HG03521 (cell line): ENCODE measurements at regions not wholly inside any gene's neighbourhood (a gene's known extent, or its start where the extent isn't known, plus 50 kb on each side); places are given as distances from the start of the nearest gene placed in this dataset.
"Not testable (repeated sequence)": the region's sequence is repeated elsewhere in the genome, so short reads cannot be mapped to it uniquely, and the experiment has no call there.

Experiments used
- ATAC-seq: cut with Tn5 transposase; IDR thresholded peaks from one replicate; pipeline ENCODE4 v1.9.1; 2021; ENCODE audit warnings: mild to moderate bottlenecking, moderate library complexity; ENCODE audit not compliant: unreplicated experiment

DNA sequence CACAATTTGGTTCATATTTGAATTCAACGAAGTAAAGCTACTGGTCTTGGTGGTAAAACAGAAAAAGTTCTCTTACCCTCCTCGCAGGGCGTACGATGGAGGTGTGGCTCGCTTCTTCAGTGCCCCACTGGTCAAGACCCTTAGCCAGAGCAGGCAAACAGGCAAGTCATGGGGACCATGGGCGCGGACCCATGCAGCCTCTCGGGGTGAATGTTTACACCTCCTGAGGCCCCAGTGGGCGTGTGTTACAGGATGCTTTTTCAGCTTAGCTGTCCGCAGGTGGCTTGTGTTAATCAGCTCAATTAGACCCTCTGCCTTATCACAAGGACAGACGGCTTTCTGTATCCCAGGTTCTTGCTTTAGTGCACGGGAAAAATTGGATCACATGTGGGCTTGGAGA, 991.8 kb downstream of the GBE1 start:
- ATAC-seq: no peak

DNA sequence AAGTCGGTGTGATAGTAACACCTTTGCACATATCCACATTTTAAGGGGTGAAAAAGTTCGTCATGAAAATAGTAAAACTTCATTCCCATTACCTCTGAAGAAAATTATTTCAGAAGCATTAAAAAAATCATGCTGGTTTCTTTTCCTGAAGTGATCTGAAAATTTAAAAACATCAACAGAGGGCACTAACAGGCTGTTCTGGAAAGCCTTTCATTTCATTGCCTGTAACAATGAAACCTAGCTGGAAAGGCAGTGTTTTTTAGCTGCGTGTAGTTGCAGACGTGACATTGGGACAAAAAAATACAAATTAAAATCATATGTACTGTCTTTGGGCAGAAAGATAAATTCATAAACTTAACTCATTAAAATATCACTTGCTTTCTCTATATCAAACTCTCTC, 993.8 kb downstream of the GBE1 start:
- ATAC-seq: no peak

DNA sequence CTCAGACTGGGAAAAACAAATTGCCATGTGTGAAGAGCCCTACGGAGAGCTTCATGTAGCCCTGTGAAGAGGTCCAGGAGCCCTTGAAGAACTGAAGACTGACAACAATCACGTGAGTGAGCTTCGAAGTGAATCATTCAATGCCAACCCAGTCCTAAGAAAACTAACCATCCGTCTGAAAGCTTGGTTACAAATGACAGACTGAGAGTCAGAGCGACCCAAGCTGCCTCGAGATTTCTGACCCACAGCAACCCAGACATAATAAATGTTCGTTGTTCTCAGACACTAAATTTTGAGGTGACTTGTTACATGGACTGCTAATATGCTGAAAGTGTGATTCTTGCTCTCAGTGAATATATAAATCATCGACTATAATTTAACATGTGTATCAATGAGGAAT, 987.2 kb upstream of the ROBO1 start:
- ATAC-seq: no peak

DNA sequence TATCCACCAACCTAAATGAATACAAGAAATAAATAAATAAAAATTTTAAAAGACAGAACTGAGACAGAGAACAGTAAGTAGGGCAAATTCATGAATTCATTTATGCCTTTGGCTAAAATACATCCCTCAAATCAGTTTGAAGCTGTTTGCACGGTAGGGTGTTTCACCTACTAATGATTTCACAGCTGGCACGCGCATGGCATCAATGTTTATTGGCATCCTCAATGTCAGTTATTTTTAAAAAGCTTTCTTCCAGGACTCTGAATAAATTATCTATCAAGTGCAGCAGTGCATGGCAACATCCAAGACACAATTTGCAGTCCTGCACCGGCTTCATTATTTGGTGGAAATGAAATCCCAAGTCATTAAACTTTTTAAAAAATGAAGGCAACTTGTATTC, 985.2 kb upstream of the ROBO1 start:
- ATAC-seq: no peak

DNA sequence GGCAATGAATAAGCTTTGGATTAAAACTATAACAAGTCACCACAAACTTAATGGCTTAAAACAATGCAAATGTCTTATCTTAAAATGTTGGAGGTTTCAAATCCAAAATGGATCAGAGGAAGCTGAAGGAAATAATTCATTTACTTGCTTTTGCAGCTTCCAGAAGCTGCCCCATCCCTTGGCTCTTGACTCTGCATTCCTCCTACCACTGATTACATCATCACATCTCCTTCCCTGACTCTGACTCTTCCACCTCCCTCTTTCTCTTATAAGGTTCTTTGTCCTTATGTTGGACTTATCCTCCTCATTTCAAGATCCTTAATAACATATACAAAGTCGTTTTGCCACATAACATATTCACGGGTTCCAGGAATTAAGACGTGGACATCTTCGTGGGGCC, 982.8 kb upstream of the ROBO1 start:
- ATAC-seq: no peak

DNA sequence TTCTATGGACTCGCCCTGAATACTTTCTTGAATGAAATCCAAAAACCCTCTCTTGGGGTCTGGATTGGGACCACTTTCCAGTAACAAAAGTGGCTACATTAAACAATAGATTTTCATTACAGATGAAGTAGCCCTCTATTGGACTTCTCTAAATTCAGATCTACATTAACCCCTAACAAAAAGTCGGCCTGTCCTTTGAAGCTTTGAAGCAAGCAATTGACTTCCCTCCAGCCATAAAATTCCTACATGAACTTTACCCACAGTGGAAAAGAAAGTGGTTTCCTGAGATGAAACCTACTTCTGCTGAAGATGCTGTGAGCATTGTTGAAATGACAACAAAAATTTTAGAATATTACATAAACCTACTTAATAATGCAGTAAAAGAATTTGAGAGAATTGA, 967.1 kb upstream of the ROBO1 start:
- no peak for ATAC-seq

DNA sequence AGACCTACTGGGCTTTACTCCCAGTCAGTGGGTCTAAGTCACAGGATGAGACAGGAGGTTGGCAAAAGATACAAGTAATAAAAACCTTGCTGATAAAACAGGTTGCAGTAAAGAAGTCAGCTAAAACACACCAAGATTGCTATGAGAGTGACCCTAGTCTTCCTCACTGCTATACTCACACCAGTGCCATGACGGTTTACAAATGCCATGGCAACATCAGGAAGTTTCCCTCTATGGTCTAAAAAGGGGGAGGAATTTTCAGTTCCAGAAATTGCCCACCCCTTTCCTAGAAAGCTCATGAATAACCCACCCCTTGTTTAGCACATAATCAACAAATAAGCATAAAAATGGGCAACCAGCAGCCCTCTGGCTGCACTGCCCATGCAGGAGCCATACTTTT, 966.7 kb upstream of the ROBO1 start:
- no peak for ATAC-seq

DNA sequence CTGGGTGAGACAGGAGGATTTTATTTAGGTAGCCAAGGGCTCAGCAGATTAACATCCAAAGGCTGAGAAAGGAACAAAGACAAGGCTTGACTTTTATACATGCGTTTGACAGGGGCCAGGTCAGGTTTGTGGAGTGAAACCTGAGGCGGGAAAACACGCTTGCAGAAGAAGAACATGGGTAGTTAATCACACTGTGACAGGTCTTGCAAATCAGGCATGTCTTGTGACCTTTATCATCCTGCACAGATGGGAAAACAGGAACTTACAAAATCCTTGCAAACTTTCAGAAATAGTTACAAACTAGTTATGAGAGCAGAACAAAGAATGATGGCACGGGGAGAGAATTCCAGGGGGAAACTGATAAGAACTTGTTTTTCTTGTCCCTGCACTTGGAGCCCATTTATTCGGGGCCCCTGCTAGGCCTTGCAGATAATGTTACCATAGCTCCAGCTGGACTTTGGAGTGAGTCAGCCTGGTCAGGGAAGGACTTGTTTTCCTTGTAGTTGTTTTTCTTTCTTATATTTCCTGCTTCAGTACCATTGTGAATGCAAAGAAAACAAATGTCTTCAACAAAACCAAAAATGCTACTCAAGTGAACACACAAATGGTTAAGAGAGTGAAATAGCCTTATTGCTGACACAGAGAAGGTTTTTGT, 965.9 kb upstream of the ROBO1 start:
- no peak for ATAC-seq

DNA sequence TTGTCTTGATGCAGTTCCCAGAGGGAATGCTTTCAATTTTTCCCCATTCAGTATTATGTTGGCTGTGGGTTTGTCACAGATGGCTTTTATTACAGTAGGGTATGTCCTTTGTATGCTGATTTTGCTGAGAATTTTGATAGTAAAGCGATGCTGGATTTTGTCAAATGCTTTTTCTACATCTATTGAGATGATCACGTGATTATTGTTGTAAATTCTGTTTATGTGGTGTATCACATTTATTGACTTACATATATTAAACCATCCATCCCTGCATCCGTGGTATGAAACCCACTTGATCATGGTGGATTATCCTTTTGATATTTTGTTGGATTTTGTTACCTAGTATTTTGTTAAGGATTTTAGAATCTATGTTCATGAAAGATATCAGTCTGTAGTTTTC, 959.8 kb upstream of the ROBO1 start:
- not testable (repeated sequence) for ATAC-seq

DNA sequence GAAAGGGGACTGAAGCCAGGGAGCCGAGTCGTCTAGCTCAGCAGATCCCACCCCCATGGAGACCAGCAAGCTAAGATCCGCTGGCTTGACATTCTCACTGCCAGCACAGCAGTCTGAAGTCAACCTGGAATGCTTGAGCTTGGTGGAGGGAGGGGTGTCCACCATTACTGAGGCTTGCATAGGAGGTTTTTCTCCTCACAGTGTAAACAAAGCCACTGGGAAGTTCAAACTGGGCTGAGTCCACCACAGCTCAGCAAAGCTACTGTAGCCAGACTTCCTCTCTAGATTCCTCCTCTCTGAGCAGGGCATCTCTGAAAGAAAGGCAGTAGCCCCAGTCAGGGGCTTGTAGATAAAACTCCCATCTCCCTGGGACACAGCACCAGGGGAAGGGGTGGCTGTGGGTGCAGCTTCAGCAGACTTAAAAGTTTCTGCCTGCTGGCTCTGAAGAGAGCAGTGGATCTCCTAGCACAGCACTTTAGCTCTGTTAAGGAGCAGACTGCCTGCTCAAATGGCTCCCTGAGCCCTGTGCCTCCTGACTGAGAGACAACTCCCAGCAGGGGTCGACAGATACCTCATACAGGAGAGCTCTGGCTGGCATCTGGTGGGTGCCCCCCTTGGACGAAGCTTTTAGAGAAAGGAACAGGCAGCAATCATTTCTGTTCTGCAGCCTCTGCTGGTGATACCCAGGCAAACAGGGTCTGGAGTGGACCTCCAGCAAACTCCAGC, 942.0 kb upstream of the ROBO1 start:
- ATAC-seq: not testable (repeated sequence)

DNA sequence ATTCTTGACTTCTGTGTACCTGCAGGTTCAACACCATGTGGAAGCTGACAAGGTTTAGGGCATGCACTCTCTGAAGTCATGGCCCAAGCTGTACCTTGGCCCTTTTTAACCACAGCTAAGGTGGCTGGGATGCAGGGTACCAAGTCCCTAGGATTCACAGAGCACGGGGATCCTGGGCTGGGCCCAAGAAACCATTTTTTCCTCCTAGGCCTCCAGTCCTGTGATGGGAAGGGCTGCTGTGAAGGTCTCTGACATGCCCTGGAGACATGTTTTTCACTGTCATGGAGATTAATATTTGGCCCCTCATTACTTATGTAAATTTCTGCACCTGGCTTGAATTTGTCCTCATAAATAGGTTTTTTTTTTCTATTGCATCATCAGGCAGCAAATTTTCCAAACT, 937.5 kb upstream of the ROBO1 start:
- no peak for ATAC-seq

DNA sequence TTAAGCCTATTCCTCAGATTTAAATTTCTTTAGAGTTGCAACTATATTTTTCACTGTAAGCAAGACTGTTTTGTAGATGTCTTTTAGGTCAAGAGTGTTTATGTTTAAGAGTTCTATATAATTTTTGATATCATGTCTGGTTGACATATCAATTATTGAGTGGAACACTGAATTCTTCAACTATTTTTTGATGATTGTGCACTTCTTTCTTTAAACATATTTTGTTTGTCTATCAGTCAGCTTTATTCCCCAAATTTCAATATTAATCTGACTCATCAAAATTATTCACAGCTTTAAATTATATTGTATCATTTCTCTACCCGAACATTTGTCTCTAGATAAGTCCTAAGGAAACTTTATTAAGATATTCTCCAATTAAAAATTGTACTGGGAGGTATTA, 933.6 kb upstream of the ROBO1 start:
- no peak for ATAC-seq

DNA sequence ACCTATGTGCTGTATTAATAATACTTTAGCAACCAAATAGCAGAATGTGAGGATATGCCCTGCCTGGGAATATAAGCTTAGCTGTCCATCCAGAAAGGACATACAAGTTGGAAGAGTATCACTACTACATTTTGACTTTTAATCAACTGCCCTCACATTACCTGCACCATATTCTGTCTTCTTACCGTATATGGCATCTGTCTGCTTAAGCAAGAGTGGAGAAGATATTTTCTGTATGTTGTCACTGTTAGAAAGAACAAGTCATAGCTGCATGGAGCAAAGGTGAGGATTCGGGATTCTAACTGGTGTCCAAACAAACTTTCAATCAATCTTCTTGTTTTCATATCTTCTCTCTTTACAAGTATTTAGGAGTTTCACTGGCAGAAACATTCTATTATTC, 929.5 kb upstream of the ROBO1 start:
- no peak for ATAC-seq

DNA sequence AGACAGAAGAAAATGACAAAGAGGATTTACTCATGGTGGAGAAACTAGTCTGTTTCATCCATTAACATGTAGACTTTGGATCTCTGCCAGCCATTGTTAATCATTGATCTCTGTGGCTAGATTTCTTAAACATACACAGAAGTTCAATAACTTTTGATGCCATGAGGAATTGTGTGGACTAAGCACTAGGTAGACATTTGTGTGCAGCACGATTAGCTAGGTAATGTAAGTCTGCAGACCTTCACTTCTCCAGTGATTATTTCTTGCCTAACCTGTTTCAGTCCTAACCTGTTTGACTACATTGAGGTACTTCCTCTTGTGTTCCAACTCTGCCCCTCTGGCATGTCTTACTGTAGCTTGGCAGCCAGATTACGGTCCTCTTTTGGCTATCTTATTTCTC, 928.5 kb upstream of the ROBO1 start:
- no peak for ATAC-seq

DNA sequence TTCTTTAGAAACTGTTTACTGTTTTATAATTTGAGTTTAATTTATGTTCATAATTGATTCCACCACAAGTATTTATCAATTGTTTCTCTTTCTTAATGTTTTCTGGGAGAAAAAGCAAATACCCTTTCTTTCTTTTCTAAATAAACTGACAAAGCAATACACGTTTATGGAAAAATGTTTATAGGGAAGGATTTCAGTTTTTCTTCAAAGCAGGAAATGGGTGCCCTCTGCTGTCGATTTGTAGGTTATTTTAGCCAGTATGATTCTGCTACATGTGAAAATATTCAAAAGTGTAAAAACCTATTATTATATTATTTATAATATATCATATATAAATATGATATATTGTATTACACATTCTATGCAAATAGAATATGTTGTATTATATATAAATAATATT, 921.0 kb upstream of the ROBO1 start:
- no peak for ATAC-seq

DNA sequence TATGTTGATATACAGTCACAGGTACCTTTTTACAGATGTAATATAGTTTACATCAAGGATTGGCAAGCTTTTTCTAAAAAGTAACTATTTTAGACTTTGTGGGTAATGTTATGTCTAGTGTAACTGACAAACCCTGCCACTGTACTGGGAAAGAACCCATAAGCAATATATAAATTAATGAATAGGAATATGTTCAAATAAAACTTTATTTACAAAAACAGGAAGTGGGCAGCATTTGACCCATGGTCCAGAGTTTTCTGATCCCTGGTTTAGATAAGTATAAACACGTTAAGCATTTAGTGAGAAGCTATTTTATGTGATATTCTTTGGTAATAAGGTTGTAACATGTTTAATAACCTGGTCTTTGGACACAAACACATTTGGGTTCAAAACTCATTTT, 915.2 kb upstream of the ROBO1 start:
- ATAC-seq: no peak

DNA sequence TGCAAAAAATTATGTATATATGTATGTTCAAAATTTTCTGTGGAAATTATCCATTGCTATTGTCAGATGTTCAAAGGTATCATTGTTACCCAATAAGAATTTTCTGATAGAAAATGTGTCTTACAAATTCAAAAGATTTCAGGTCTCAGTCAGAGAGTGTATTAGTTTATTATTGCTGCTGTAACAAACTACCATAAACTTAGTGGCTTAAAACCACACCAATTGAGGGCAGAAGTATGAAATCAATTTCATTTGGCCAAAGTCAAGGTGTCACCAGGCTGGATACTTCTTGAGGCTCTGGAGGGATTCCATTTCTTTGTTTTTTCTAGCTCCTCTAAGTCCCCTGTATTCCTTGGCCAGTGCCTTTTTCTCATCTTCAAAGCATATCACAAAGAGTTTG, 914.4 kb upstream of the ROBO1 start:
- no peak for ATAC-seq

DNA sequence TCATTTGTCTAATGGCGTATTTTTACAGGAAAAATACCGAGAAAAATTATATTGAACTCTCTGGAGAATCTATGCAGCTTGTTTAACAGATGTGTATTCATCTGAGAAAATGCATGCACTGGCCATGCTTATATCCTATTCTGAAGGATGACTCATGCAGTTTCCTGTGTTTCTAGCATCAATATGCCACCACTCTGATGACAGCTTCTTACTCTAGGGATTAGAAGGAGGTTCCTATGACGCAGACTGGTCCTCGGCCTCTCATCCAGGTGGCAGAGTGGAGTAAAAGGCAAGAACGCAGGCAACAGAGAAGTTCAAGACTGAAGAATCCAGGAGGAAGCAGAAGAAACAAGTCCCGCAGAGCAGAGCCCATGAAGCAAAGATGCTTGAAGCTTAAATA, 910.0 kb upstream of the ROBO1 start:
- no peak for ATAC-seq

DNA sequence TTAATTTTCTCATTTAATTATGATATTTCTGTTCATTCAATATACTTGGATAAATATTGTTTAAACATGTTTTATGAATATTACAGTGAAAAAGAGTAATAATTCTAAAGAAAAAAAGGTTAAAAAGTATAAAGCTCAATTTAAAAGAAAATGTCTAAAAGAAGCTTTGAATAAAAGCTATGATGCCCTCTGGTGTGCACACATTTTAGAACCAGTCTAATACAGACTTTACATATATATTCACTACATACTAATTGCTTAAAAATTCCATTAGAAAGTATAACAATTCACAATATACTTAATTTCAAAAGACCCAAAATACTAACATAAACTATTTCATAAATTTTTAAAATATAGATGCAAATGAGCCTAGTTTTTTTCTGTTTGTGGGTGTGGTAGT, 909.1 kb upstream of the ROBO1 start:
- ATAC-seq: no peak

DNA sequence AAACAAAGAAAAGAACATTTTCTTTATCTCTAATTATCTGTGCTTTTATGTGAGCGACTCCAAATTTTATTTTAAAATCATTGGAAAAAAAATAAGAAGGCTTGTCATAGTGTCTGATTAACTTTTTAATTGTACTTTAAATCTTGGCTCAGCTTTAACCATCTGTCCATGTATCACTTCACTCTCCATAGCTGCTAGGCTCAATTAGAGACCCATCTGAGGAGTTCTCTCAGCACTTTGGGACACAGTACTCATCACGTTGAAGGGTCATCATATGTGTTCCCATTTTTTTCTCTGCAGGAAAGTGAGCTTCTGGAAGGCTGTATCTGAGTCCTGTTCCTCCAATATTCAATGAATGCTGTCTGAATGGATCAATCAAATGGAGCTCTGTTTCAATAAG, 908.5 kb upstream of the ROBO1 start:
- ATAC-seq: no peak

DNA sequence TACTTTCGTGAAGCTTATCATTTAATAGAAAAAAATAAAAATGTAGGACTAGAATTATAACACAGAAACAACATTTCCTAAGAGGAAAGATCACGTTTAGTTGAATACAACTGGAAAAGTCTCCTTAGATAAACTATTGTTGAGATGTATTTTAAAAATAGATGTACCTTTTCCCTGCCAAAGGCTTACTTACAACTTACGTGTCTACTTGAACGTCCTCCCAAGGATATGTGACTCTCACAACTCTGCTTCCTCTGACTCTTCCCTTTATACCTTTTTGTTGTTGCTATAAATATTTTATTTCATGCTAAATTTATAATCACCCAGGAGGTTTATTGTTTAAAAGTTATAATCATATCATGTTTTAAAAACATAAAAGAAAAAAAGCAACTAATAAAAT, 908.0 kb upstream of the ROBO1 start:
- no peak for ATAC-seq

DNA sequence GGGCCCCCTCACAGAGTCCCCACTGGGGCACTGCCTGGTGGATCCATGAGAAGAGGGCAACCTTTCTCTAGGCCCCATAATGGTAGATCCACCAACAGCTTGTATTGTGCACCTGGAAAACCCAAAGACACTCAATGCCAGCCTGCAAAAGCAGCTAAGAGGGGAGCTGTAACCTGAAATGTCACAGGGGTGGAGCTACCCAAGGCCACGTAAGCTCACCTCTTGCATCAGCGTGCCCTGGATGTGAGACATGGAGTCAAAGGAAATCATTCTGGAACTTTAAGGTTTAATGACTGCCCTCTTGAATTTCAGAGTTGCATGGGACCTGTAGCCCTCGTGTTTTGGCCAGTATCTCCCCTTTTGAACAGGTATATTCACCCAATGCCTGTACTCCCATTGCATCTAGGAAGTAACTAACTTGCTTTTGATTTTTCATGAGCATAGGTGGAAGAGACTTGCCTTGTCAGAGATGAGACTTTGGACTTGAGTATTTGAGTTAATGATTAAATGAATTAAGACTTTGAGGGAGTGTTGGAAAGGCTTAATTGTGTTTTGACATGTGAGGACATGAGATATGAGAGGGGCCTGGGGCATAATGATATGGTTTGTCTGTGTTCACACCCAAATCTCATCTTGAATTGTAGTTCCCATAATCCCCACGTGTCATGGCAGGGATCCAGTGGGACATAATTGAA, 900.9 kb upstream of the ROBO1 start:
- ATAC-seq: no peak
